A549 (cell line): ENCODE measurements at regions not wholly inside any gene's neighbourhood (a gene's known extent, or its start where the extent isn't known, plus 50 kb on each side); places are given as distances from the start of the nearest gene placed in this dataset.

Experiments
- ATAC-seq, 2 experiments: fragments of 200-7000 bp in 1 of 2; fragments of >200 bp in 1 of 2; cut with Nextera tagmentation in 1 of 2; cut with Tn5 transposase in 1 of 2; 3 replicates each; pipeline versions ENCODE4 v1.8.0 to v1.9.1; 2018 to 2020; ENCODE audit warnings: mild to moderate bottlenecking in 1 of 2, moderate library complexity in 1 of 2
- CTCF ChIA-PET: fragments of 300-600 bp; sonication (Branson Sonifier 250); formaldehyde crosslinking; extraction: SDS; loops from one replicate; lab custom pipeline; 2021; ENCODE audit warnings: antibody characterized with exemption, inconsistent platforms; lab: Yijun Ruan, JAX
- POLR2A ChIA-PET: fragments of 350-600 bp; formaldehyde crosslinking; extraction: SDS; loops from one replicate; lab custom pipeline; 2021; ENCODE audit warnings: antibody characterized with exemption, inconsistent platforms; lab: Yijun Ruan, JAX
- DNase-seq, 2 experiments: peaks; one replicate each; pipeline versions ENCODE4 v3.0.0 to v3.0.0-alpha.2; 2011 to 2016; ENCODE audit warnings: low read depth in 1 of 2, low spot score in 1 of 2
- FAIRE-seq: peaks from 2 replicates; lab custom pipeline; 2011; peaks lifted over from hg19 to GRCh38; lab: Jason Lieb, UNC
- H3K27ac ChIP-seq, 2 experiments: fragments of >200 bp; sonication (Bioruptor Twin); formaldehyde crosslinking; 3 replicates each; pipeline ENCODE4 v1.5.1; 2016 to 2017
- H3K4me1 ChIP-seq: fragments of >200 bp; sonication (Bioruptor Twin); formaldehyde crosslinking; 3 replicates; pipeline ENCODE4 v1.6.1; 2016
- H3K4me2 ChIP-seq: fragments of >200 bp; sonication (Bioruptor Twin); formaldehyde crosslinking; 3 replicates; pipeline ENCODE4 v1.6.1; 2016
- H3K4me3 ChIP-seq: fragments of >200 bp; sonication (Bioruptor Twin); formaldehyde crosslinking; 3 replicates; pipeline ENCODE4 v1.5.1; 2016
- H3K9me3 ChIP-seq: fragments of >200 bp; sonication (Bioruptor Twin); formaldehyde crosslinking; 3 replicates; pipeline ENCODE4 v1.6.1; 2016
- ATOH8 ChIP-seq: fragments of 250-450 bp; sonication (Bioruptor Pico); IDR thresholded peaks from 2 replicates; pipeline ENCODE4 v1.5.0; 2020; ENCODE audit warnings: low read depth, mild to moderate bottlenecking, moderate library complexity
- BCL3 ChIP-seq: fragments of >200 bp; sonication (Bioruptor Twin); formaldehyde crosslinking; IDR thresholded peaks from 3 replicates; pipeline ENCODE4 v1.6.1; 2016
- FOSB ChIP-seq: fragments of 250-450 bp; sonication (Bioruptor Pico); IDR thresholded peaks from 2 replicates; pipeline ENCODE4 v1.5.0; 2020; ENCODE audit warnings: mild to moderate bottlenecking, moderate library complexity
- FOSL2 ChIP-seq, 2 experiments: fragments of 450-650 bp in 1 of 2; fragments of >200 bp in 1 of 2; sonication (Bioruptor Twin) in 1 of 2; formaldehyde crosslinking; IDR thresholded peaks; 2 replicates each; pipeline versions ENCODE4 v1.5.0 to v1.6.1; 2016 to 2020; ENCODE audit warnings: mild to moderate bottlenecking in 1 of 2, moderate library complexity in 1 of 2
- HES2 ChIP-seq: fragments of >200 bp; sonication (Bioruptor Twin); formaldehyde crosslinking; IDR thresholded peaks from 2 replicates; pipeline ENCODE4 v1.6.1; 2016
- HEYL ChIP-seq: fragments of 250-450 bp; sonication (Bioruptor Pico); IDR thresholded peaks from 2 replicates; pipeline ENCODE4 v1.8.0; 2021; ENCODE audit warnings: mild to moderate bottlenecking, moderate library complexity
- HOXA7 ChIP-seq: fragments of 250-450 bp; sonication (Bioruptor Pico); IDR thresholded peaks from 2 replicates; pipeline ENCODE4 v1.5.0; 2020; ENCODE audit warnings: mild to moderate bottlenecking, moderate library complexity
- JUNB ChIP-seq: fragments of >200 bp; sonication (Bioruptor Twin); formaldehyde crosslinking; IDR thresholded peaks from 2 replicates; pipeline ENCODE4 v1.6.1; 2016
- KDM5A ChIP-seq: fragments of 200-600 bp; sonication (generic); IDR thresholded peaks from 2 replicates; pipeline ENCODE4 v1.6.1; 2016; ENCODE audit warnings: antibody characterized with exemption, mild to moderate bottlenecking
- MAZ ChIP-seq: fragments of 150-350 bp; IDR thresholded peaks from 2 replicates; pipeline ENCODE4 v1.6.1; 2014; ENCODE audit warnings: antibody characterized with exemption, low read depth, low read length, borderline replicate concordance
- MYC ChIP-seq: IDR thresholded peaks from 2 replicates; pipeline ENCODE4 v1.6.1; 2012; ENCODE audit warnings: mild to moderate bottlenecking, inconsistent platforms, low read length, improper control_type of control experiment, borderline replicate concordance
- NFE2L2 ChIP-seq: fragments of 150-350 bp; conservative IDR thresholded peaks from 2 replicates; pipeline ENCODE4 v1.6.1; 2014; ENCODE audit warnings: low read length
- PBX3 ChIP-seq: IDR thresholded peaks from 2 replicates; pipeline ENCODE4 v1.6.1; 2012
- POLR2A ChIP-seq: IDR thresholded peaks from 2 replicates; pipeline ENCODE4 v1.6.1; 2012; ENCODE audit warnings: mild to moderate bottlenecking, low read length
- POLR2AphosphoS2 ChIP-seq: conservative IDR thresholded peaks from 2 replicates; pipeline ENCODE4 v1.6.1; 2012; ENCODE audit warnings: low read length, improper control_type of control experiment, inconsistent platforms
- RFX5 ChIP-seq: fragments of 450-650 bp; IDR thresholded peaks from 2 replicates; pipeline ENCODE4 v1.7.1; 2014; ENCODE audit warnings: antibody characterized with exemption, mild to moderate bottlenecking, moderate library complexity
- TFCP2L1 ChIP-seq: fragments of 250-450 bp; sonication (Bioruptor Pico); IDR thresholded peaks from 2 replicates; pipeline ENCODE4 v1.5.0; 2021; ENCODE audit warnings: mild to moderate bottlenecking
- TP53 ChIP-seq: fragments of 250-450 bp; sonication (Bioruptor Pico); IDR thresholded peaks from 2 replicates; pipeline ENCODE4 v1.5.0; 2021; ENCODE audit warnings: mild to moderate bottlenecking, moderate library complexity
- USF2 ChIP-seq: fragments of 450-650 bp; IDR thresholded peaks from 2 replicates; pipeline ENCODE4 v1.6.1; 2014; ENCODE audit warnings: antibody characterized with exemption
- ZC3H11A ChIP-seq: fragments of 450-650 bp; IDR thresholded peaks from 2 replicates; pipeline ENCODE4 v1.6.1; 2014; ENCODE audit warnings: antibody characterized with exemption, mild to moderate bottlenecking
- ZSCAN20 ChIP-seq: fragments of 250-450 bp; sonication (Bioruptor Pico); IDR thresholded peaks from 2 replicates; pipeline ENCODE4 v1.8.0; 2022; ENCODE audit warnings: mild to moderate bottlenecking, moderate library complexity
- WGBS: methylation state at CpG from one replicate; pipeline ENCODE4 v1.1.6; 2017; ENCODE audit errors: missing lambda C conversion rate; 5-methylcytosine and 5-hydroxymethylcytosine counted together

GRCh38 chr5:106288979-106289378 is 1381.8 kb downstream of the EFNA5 start:
- TF ChIP-seq HOXA7 (CRISPR knock-in tag) = no peak
- no peak for TF ChIP-seq MYC
- no peak for TF ChIP-seq KDM5A
- TF ChIP-seq FOSB (CRISPR knock-in tag) = no peak
- TF ChIP-seq ATOH8 (CRISPR knock-in tag) = no peak
- no peak for TF ChIP-seq ZC3H11A
- no peak for TF ChIP-seq HES2
- no peak for TF ChIP-seq HEYL (CRISPR knock-in tag)
- no peak for TF ChIP-seq MAZ
- no peak for TF ChIP-seq RFX5
- TF ChIP-seq ZSCAN20 = no peak
- TF ChIP-seq NFE2L2 = no peak
- TF ChIP-seq USF2 = no peak
- no peak for TF ChIP-seq BCL3
- no peak for TF ChIP-seq JUNB
- no peak for TF ChIP-seq POLR2A
- no peak for TF ChIP-seq PBX3
- TF ChIP-seq TFCP2L1 (CRISPR knock-in tag) = no peak
- no peak for TF ChIP-seq TP53 (CRISPR knock-in tag)
- no peak overlapping the region for H3K4me2 ChIP-seq
- FAIRE-seq = no peak
- no peak overlapping the region for H3K4me3 ChIP-seq
- 45% methylated on average over 3 of the region's 3 CpGs for WGBS
- H3K27ac ChIP-seq = no peak overlapping the region
- H3K4me1 ChIP-seq = no peaks in the 10 kb centered on the region
- ChIA-PET CTCF (no interaction called here), POLR2A (no interaction called here)
- ATAC-seq = no peak
- no peaks in the 10 kb centered on the region for H3K9me3 ChIP-seq
- DNase-seq = no peak

- 77% methylated on average over 3 of the region's 3 CpGs for WGBS
- no peak overlapping the region for H3K27ac ChIP-seq
- CTCF ChIA-PET = interaction anchor here (1.5 kb wide), 1 partner anchor 8 kb away, joined by 4 read pairs; no protein-coding TSS in a partner anchor
- DNase-seq = no peak
- H3K9me3 ChIP-seq = peaks cover 5% of the 10 kb centered on the region; the same call in 1 of the 3 replicates
- POLR2A ChIA-PET = no interaction called here
- no peaks in the 10 kb centered on the region for H3K4me1 ChIP-seq
- no peak overlapping the region for H3K4me3 ChIP-seq
- ATAC-seq = no peak
- TF ChIP-seq FOSL2 (IDR thresholded peaks at IDR 0.05) = no peak
- TF ChIP-seq FOSL2 (CRISPR knock-in tag; IDR thresholded peaks at IDR 0.05) = peak; percentile 33; the same call in 1 of the 2 replicates
- TF ChIP-seq POLR2AphosphoS2 = no peak
- FAIRE-seq = no peak
- no peak overlapping the region for H3K4me2 ChIP-seq
Observed at GRCh38 chr5:106277540-106278096, 1393.1 kb downstream of the EFNA5 start.
